HG03378 (cell line): ENCODE measurements at regions not wholly inside any gene's neighbourhood (a gene's known extent, or its start where the extent isn't known, plus 50 kb on each side); places are given as distances from the start of the nearest gene placed in this dataset.
"Not testable (repeated sequence)": the region's sequence is repeated elsewhere in the genome, so short reads cannot be mapped to it uniquely, and the experiment has no call there.

ENCODE experiments used
- ATAC-seq: cut with Tn5 transposase; IDR thresholded peaks from one replicate; pipeline ENCODE4 v1.9.1; 2021; ENCODE audit warnings: mild to moderate bottlenecking, moderate library complexity; ENCODE audit not compliant: unreplicated experiment

DNA sequence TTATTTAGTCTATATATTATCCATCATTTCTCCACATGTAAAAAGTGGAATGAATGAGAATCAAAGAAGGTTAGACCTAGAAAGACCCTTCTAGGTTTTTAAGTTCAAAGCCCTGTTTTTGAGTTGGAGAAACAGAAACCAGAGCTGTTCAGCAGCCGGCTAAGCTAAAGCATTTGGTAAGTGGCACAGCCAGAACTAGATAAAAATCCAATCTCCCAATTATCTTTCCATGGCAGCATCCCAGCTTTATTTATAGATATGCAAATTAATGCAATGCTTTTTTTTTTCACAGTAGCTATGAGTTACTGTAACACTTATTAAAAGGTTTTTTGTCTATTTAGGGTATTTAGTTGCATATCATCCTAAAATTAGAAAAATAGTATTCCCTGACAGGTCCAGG is 85.1 kb downstream of the NIBAN1 start:
- no peak for ATAC-seq

DNA sequence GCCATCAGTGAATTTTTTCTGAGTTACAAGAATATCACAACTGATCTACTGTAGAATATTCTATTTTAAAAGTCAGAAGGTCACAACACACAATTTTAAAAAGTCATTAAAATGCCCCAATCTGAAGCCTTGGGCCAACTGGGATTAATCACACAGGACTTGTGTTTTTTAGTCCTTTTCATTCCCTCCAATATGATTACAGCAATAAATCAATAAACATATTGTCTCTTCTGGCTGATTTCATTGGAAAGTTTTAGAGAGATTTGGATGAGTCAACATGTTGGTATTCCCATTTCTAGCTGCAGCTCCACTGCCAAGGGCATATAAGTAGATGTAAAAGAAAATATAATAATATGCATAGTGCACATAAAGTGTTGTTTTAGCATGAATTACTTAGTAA is 85.8 kb downstream of the NIBAN1 start:
- no peak for ATAC-seq

DNA sequence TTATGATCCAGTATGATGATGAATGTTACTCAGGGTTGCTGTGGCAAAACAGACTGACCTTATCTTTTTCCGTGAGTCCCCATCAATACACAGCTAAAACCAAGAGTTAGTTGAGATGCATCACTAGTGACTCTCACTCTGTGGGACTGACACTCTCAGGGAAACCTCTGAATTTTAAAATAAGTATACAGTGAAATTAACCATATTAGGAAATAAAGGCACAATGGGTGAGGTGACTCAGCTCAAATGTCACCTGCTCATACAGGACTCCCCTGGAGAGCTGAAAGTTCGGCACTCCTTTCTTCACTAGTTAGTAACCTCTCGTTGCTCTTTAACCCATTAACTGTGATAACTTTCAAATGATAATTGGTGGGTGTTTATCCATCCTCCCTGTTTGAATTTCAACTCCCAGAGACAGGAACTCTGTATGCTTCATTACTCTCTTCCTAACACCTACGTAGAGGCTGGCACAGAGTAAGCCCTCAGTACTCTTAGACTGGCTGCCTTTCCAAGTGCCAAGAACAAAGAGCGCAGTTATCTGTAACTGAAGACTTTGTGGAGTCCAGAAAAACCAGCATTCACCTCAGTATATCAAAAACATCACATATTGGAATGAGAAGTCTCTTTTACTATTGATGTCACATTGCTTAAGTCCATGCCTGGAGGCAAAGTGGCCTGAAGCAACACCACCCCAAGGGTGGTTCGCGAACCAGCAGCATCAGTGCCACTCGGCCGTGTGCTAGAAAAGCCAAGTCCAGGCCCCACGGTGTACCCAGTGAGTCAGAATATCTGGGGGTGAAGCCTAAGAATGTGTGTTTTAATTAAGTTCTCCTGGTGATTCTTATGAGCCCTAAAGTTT is 91.1 kb downstream of the NIBAN1 start:
- ATAC-seq, result no peak

DNA sequence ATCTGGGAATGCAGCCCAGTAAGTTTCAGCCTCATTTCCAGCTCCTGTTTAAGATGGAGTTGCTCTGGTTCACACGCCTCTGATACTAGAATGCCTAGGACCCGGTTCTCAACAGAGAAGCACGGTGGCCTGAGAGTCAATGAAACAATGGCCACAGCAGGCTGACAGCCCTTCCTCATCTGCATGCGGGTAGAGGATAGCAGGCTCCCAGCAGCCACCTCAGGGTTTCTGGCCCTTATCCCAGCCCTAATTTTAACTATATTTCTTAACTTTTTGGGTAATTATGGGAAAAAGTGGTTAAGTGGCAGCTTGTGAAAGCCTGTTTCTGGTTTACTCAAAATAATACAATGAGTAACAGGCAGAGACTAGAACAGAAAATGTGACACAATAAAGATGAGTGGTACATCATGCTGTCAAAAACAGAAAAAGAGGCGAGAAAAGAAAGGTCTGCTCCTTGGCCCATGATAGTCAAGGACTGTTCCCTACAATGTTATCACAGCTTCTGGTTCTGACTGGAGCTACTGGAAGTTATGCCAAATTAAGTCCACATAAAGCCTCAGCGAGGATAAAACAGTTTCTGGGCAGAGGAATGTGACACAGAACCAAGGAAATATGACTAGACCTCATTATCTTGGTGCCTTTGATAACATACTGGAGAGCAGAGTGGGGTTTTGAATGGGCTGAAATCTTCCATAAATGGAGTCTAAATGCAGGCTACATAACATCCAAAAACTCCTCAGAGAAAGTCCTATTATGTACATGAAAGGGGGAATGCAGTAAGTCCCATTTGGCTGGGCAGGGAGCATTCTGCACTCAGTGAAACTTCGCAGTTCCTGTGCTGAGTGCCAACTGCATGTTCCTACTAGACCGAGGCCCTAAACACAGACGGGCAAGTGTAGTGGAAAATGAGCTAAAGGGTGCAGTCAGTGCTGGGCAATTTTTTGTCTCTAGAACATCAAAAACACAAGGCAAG is 92.1 kb downstream of the NIBAN1 start:
- ATAC-seq, result no peak

DNA sequence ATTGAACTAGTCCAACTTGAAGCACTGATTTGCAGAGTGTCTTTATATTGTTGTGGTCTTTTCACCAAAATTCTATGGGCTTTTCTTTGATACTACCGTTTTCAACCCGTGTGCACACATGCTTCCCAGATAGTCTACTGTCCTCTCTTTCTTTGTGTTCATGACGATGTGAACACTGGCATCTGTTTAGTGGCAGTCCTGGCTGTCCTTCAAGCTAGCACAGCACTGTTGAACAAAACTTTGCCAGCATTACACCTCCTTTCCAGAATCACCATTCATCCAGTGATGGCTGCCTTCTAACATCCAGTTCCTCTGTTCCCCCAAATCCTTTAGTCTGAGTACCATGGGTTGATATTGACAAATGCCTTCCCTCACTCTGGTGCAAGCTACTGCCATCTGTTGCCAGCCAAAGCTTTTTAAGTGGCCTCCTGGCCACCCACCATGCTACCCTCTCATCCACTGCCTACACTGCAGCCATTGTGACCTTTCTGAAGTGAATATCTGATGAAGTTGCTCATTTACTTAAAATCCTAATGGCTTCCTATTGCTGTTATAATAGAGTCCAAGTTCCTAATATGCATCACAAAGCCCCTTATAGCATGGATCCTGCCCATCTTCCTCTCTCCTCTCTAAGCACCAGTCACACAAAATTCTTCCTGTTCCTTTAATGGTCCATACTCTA is 94.3 kb downstream of the NIBAN1 start:
- no peak for ATAC-seq

DNA sequence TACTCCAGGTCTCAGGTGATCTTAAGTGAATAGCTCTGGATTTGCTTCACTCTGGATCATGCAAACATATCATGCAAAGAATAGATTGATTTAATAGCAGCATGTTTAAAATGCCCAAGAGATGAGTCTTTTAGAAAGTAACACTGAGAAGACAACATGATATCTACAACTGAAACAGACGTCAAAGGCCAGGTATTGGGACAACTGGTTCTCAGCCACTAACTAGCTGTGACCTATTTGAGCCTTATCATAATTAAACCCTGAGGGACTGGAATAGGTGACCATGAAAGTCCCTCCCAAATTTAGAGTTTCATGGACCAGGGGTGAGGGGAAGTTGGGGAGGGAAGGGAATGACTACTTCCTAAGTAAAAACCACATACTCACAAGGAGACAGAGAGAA is 95.7 kb downstream of the NIBAN1 start:
- ATAC-seq, result no peak

DNA sequence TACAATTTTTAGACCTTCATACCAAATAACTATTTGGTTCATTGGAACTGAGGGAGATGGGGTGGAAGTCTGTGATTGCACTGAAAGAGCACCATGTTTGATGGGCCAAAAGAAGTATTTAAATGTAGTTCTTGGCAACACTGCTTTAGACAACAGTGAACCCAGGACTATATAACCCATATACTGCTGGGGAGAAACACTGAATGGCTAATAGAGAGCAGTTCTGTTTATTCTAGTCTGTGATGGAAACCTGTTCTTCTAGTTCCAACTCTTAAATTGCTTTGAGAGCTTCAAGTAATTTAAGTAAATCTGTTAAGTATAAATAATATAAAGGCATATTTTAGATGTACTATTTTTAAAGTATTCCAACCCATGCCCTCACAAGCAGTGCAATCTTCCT is 96.3 kb downstream of the NIBAN1 start:
- ATAC-seq, result no peak

DNA sequence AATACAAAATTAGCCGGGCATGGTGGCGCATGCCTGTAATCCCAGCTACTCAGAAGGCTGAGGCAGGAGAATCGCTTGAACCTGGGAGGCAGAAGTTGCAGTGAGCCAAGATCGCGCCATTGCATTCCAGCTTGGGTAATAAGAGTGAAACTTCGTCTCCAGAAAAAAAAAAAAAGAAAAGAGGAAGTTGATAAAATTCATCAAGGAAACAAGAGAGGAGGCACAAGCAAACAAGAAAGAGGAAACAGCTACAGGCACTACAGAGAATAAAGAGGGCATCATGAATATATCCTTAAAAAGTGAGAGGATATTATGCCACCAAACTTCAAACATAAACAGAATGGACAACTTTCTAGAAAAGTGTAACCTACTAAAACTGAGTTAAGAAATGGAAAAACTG is 98.3 kb downstream of the NIBAN1 start:
- ATAC-seq, result not testable (repeated sequence)

DNA sequence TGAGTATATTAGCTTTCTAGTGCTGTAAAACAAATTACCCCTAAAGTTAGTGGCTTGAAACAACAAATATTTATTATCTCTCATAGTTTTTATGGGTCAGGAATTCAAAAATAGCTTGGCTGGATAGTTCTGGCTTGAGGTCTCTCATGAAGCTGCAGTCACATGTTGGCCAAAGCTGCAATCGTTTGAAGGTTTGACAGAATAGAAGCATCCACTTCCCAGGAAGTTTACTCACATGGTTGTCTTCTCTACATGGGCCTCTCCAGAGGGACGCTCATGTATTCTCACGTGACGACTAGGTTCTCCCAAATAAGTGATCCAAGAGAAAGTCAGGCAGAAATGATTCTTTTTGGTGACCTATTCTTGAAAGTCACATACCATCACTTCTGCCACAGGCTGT is 99.1 kb downstream of the NIBAN1 start:
- ATAC-seq, result no peak

DNA sequence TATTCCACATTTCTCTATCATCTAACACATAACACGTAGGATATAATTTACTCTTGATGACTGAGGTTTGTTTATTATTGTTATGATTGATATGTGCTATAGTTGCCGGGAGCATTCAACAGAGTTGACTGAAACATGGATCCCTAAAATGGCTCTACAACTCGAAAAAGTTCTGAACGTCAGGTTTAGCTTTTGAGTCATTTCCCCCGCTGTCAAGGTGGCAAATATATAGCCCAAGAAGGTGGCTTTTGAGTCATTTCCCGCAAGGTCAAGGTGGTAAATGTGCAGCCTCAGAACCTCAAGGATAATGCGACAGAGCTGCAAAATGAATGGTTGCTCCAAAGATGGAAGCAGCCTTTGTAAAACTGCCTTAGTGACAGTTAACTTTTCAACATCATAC is 104.0 kb downstream of the NIBAN1 start:
- no peak for ATAC-seq

DNA sequence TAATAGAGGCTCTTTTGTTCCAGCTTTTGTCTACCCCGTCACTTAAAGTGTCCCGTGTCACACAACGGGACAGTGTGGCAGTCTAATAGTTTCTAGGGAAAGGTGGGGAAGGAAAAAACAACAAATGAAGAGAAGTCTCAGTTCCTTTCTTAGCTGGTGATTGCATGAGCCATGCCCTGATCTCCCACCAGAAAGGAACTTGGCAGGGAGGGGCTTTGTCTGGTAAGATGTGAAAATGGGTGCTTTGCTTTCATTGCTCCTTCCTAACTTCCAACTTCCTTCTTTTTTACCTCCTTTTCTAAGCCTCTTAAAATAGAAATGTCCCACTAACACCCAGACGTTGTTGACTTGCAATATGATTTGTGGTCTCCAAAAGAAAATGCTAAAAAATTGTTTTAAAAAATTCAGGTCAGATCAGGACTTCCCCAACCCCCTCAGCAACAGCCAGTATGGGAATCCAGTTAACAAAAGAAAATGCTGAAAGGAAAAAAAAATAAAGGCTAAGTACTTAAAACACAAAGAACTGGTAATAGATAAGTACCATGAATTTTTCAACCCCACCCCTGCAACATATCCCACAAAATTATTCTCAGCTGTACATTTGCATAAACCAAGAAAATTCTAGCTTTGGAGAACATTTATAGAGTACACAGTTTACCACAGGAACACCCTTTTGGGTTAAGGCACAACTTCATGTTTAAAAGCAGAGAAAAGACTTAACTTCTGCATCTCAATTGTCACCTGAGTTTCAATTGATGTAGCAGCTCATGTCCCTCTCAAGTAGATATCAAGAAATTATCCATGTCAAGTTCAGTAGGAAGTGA is 106.2 kb downstream of the NIBAN1 start:
- no peak for ATAC-seq

DNA sequence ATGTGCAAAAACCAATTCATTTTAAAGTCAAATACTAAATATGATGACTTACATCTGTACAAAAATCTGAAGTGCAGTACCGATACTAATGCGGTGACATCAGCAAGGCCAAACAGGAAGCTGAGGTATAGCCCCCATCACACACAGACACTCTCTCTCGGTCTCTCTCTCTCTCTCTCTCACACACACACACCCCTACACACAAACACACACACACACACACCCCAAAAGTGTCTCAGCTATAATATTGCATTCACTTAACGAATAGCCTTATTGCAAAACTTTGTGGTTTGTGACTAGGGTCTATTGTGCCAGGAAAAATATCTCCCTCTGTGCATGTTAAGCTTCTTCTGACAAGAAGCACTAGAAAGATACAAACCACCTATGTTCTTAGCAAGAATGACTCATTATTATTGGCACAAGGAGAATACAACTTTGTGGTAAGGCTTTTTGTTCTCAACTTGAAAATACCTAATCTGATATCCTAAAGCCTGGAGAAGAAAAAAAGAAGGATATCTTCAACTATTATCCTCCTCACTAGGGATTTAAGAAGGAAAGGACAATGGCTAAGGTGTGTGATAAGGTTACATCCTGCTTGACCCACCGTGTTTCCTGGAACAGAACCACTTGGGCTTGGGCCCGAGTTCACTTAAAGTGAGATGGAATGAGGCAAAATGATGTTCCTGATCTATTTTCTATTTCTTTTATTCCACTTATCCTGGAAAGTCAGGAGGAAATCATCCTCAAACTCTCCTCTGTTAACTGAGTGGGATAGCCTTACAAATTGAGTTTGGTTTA is 107.1 kb downstream of the NIBAN1 start:
- ATAC-seq, result peak; percentile 88

DNA sequence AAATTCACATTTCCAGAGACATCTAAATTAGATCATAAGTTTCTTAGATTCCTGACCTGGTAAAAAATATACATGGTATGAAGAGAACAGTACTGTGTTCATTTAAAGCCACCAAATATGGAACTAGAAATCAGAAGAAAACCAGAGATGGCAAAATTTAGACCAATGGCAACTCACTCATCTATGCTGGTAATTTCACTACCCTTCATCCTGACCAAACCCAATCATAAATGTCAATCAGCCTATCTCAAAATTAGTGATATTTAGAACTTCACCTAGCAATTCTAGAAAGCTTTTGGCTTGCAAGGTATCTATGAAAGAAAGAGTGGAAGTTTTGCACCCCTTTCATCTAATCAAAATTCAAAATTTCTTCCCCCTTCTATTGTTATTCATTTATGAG is 107.7 kb downstream of the NIBAN1 start:
- ATAC-seq, result no peak

DNA sequence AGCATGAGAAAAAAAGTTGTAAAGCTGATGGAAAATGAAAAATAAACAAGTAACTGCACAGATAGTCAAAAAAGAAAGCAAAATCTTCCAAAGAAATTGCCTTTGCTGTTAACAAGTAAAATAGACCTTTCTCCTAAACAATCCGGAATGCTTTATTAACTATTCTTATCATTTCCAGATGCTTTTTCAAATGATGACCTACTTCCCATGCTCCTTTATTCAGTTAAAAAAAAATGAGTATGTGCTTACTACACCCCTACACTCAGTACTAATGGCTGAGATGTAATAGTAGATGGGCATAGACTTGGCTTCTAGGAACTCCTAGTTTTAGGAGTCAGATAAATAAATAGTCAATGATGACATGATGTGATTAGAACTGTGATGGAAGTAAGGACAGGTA is 108.5 kb downstream of the NIBAN1 start:
- no peak for ATAC-seq

DNA sequence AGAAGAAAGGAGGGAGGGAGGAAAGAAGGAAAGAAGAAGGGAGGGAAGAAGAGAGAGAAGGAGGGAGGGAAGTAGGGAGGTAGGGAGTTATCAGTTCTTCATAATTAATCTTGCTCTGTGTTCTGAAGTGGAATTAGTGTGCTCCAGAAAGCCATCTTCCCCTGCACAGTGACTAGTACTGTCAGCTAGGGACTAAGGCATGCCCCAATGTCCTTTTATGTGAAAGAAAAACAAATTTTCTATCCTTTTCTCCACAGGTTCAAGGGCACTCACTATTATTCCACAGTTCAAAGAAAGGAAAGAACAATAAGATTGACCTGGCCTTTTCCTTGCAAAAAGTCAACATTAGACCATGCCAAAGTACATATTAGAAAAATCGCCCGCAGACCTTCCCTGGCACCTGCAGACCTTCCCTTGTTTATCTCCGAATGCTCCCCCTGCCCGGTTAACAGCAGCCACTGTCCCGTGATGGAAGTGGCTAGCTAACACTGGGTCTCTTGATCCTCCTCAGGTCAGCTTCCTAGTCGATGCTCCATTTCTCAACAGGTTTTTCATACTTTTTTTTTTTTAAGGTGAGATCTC is 107.2 kb upstream of the EDEM3 start:
- ATAC-seq, result no peak

DNA sequence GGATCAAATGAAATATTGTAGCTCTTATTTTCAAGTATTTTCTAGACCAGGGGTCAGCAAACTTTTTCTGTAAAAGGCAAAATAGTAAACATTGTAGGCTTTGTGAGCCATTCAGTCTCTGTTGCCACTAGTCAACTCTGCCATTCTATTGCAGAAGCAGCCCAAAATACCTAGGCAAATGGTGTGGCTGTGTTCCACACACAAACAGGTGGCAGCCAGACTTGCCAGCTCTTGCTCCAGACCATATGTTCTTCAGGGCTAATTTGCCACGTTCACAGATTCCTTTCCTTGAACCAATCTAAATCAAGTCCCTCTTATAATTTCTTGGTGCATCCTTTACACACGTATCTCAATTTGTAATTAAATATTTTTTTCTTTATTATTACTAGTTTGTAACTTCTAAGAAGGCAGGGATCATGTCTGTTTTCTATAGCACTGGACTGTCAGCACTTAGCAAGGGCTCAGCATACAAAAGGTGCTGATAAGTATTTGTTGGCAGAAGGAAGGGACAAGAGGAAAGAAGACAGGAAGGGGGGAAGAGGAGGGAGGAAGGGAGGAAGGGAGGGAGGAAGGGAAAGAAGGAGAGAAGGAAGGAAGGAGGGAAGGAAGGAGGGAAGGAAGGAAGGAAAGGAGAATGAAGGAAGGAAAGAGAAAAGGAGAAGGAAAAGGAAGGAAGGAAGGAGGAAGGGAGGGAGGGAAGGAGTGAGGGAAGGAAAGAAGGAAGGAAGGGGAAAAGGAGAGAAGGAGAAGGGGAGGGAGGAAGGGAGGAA is 106.5 kb upstream of the EDEM3 start:
- ATAC-seq, result peak; percentile 50

DNA sequence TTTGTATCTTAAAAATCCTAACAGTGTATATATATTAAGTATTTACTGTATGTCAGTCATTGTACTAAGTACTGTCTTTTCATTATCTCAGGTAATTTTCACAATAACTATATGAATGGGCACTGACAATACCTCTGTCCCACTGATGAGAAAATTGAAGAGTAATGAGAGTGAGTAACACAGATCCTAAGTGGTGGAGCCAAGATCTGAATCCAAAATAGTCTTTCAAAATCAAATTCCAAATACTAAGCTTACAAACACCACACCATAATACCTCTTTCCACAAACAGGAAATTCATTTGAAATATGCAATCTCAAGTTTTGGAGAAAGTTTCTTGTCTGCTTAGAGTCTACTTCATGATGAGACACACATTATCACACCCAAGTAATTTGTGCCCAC is 105.9 kb upstream of the EDEM3 start:
- ATAC-seq, result peak; percentile 15

DNA sequence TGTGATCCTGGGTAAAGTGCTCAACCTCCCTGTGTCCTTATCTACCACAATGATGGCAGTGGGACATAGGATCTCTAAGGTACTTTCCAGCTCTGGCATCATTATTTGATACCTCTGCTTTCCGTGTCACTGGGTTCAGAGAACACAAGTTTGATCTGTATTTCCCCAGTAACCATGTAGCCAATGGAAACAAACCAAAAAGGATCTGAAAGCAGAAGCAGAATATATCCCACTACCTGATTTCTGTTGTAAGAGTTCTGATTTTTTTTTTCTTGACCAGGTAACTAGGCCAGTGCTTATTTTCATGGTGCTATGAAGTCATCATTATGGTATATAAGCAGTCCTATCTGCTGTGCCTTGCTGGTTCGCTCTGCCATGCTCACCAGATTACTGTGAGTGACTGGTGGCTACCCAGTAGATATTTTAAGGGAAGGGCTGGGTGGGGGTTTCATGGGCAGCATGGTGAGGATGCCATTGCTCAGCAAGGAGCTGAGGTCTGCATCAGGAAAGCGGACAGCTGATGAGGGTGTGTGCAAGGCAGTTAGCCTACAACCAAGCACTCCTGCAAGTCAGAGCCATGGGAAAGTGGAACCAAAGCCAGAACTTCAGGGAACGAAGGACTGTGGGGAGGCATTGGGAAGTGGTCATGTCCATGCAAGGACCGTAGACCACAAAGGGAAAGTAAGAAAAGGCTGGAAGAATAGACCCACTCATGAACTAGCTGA is 104.9 kb upstream of the EDEM3 start:
- ATAC-seq, result peak; percentile 56
